AG09309 (cell line): ENCODE measurements at regions not wholly inside any gene's neighbourhood (a gene's known extent, or its start where the extent isn't known, plus 50 kb on each side); places are given as distances from the start of the nearest gene placed in this dataset.
A peak's percentile ranks its signal among the peaks of the same experiment; 100 is the strongest.

Source experiments
- DNase-seq: peaks from one replicate; pipeline ENCODE4 v3.0.0-alpha.2; 2010; ENCODE audit warnings: low read depth
- H3K4me3 ChIP-seq: 2 replicates; pipeline ENCODE4 v1.5.1; 2011; ENCODE audit warnings: mild to moderate bottlenecking, low read depth, low read length, moderate library complexity; ENCODE audit not compliant: control insufficient read depth
- CTCF ChIP-seq: IDR thresholded peaks from 2 replicates; pipeline ENCODE4 v1.5.1; 2011; ENCODE audit warnings: mild to moderate bottlenecking, low read depth, low read length, inconsistent platforms; ENCODE audit not compliant: insufficient read depth, control insufficient read depth; ENCODE audit errors: missing control alignments

DNA sequence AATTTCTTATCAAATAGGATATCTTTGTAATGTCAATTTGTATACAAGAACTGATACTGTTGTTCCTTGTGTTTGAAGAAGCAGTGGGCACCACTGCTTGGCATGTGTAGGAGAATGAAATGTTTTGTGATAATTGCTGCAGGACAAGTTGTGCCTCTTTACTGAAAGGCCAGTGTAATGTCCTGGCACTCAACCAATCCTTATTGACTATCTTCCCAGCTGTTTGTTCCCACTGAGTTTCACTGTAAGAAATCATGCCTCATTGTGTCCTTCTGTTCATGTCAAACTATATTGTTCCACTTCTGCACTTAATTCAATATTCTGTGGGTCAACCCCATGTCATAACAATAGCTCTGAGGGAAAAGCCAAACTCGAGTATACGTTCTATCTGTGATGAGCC is 136.1 kb upstream of the FAM83B start:
- no peak for TF ChIP-seq CTCF
- H3K4me3 ChIP-seq, result no peak overlapping the region
- DNase-seq, result no peak

- no peak overlapping the region for H3K4me3 ChIP-seq
- TF ChIP-seq CTCF, result no peak
- no peak for DNase-seq
These were observed 130.6 kb upstream of the FAM83B start for GRCh38 chr6:54716010-54716409.

- no peak for TF ChIP-seq CTCF
- DNase-seq, result no peak
- H3K4me3 ChIP-seq, result no peak overlapping the region
These were observed 129.7 kb upstream of the FAM83B start for GRCh38 chr6:54716877-54717276.

DNA sequence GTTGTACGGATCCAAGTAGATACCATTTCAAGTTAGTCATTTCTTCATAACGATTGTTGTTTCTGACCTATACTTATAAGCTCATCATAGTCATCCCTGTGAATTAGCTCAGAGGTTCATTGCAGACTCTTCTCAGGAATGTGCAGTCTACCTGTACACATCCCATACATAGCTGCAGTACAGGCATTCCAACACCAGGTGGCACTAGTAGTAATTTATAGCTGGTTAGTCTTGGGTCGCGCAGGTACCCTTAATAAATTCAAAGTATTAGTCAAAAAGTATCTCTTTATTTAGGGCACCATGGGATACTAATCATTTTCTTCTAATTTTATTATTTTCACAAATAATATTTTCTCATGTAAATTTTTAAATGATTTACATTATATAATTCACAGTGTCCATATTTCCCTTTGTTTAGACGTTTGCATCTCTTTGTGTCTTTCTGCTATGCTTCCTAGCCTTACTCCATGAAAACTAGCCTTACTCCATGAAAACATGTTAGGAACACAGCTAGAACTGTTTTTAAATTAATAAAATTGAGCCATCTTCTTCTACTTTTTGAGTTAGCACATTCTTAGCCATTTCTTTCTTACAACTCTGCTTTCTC is 128.6 kb upstream of the FAM83B start:
- no peak for DNase-seq
- H3K4me3 ChIP-seq, result no peak overlapping the region
- TF ChIP-seq CTCF, result peak; percentile 79

DNA sequence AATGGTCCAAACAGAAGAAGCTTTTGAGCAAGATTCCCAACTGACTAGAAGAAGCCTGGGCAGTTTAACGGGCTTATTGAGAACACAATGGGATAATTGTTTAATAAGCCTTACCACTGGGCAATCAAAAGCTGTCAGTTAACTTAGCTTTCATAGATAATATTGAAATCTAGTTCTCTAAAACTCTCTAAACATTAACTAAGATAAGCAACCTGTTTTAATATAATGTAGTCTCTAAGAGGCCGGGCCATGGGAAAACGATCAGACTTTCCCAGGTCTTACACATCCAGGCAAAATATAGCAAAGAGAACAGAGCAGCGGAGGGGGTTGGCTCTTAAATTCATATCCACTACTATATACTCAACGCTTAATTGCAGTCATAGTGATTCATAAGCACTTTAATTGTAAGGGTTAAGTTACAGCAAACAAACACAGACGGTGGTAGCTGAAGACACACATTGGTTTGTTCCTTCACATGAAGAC is 128.0 kb upstream of the FAM83B start:
- TF ChIP-seq CTCF, result no peak
- H3K4me3 ChIP-seq, result no peak overlapping the region
- DNase-seq, result no peak

DNA sequence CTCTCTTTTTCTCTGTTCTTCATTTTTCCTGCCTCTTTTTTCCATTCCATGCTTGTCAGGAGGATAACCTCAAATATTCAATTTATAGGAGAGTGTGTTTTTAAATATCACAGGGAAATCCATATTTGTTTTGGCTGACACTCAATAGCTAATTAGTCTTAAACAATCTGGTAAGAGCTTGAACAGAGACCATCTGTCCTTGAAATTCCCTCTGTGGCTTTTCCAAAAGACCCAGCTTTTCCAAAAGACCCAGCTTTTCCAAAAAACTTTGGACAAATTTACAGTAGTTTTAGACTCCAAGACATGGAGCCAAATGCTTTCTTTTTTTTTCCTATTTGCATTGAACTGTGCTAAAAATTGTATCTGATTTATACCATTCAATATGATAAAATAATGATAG is 127.4 kb upstream of the FAM83B start:
- no peak overlapping the region for H3K4me3 ChIP-seq

More for the DNA sequence above, 127.4 kb upstream of the FAM83B start:
- no peak for DNase-seq
- no peak for TF ChIP-seq CTCF
